ENCODE measurements at regions not wholly inside any gene's neighbourhood (a gene's known extent, or its start where the extent isn't known, plus 50 kb on each side); places are given as distances from the start of the nearest gene placed in this dataset.
A peak's percentile ranks its signal among the peaks of the same experiment; 100 is the strongest.
"Not testable (repeated sequence)": the region's sequence is repeated elsewhere in the genome, so short reads cannot be mapped to it uniquely, and the experiment has no call there.

- BruUV-seq (replicated peaks): no TSS peak
- H3K27me3 Mint-ChIP-seq (ENCODE audit: insufficient read depth, unreplicated experiment): no peaks in the 10 kb centered on the region
- ChIA-PET CTCF (no interaction called here), POLR2A (no interaction called here)
- no peak for DNase-seq
- no peak overlapping the region for H3K27ac Mint-ChIP-seq (ENCODE audit: unreplicated experiment)
- no peaks in the 10 kb centered on the region for H3K36me3 Mint-ChIP-seq (ENCODE audit: insufficient read depth, unreplicated experiment)
- TF ChIP-seq CTCF (IDR thresholded peaks at IDR 0.05; ENCODE audit: insufficient read depth in 1 of 2, low read depth in 1 of 2, low read length in 1 of 2, severe bottlenecking in 1 of 2, unreplicated experiment in 1 of 2): no peak
- Histone ChIP-seq H3K36me3 (ENCODE audit: control insufficient read depth, insufficient read depth, low read length) (no peaks in the 10 kb centered on the region), H3K27me3 (replicated peaks; ENCODE audit: control insufficient read depth, insufficient read depth, low read length) (no peaks in the 10 kb centered on the region), H3K4me1 (no peaks in the 10 kb centered on the region), H3K9me3 (no peaks in the 10 kb centered on the region), H3K4me3 (ENCODE audit: low read depth, low read length) (no peak overlapping the region)
- no peak overlapping the region for H3K4me3 Mint-ChIP-seq (ENCODE audit: unreplicated experiment)
- intact Hi-C loops (cut with micrococcal nuclease; ENCODE audit: unreplicated experiment): no loop called here
- H3K9me3 Mint-ChIP-seq (ENCODE audit: unreplicated experiment): peaks cover 9% of the 10 kb centered on the region
- H3K4me1 Mint-ChIP-seq (ENCODE audit: low read depth, unreplicated experiment): no peaks in the 10 kb centered on the region
Observed at GRCh38 chrX:1700757-1701156, 85.9 kb downstream of the ASMT start.

GRCh38 chrX:1701396-1701901 is 86.6 kb downstream of the ASMT start:
- H3K27ac Mint-ChIP-seq (ENCODE audit: unreplicated experiment); H3K4me3 ChIP-seq (ENCODE audit: low read depth, low read length); CTCF ChIA-PET; intact Hi-C loops (cut with micrococcal nuclease; ENCODE audit: unreplicated experiment); BruUV-seq (replicated peaks); H3K27me3 ChIP-seq (replicated peaks; ENCODE audit: control insufficient read depth, insufficient read depth, low read length); H3K9me3 Mint-ChIP-seq (ENCODE audit: unreplicated experiment); DNase-seq; H3K9me3 ChIP-seq; H3K4me1 Mint-ChIP-seq (ENCODE audit: low read depth, unreplicated experiment); POLR2A ChIA-PET; H3K36me3 Mint-ChIP-seq (ENCODE audit: insufficient read depth, unreplicated experiment); H3K4me1 ChIP-seq; H3K4me3 Mint-ChIP-seq (ENCODE audit: unreplicated experiment); H3K36me3 ChIP-seq (ENCODE audit: control insufficient read depth, insufficient read depth, low read length); H3K27me3 Mint-ChIP-seq (ENCODE audit: insufficient read depth, unreplicated experiment): not testable (repeated sequence)

GRCh38 chrX:1702142-1702541 is 87.3 kb downstream of the ASMT start:
- H3K4me3 ChIP-seq (ENCODE audit: low read depth, low read length); H3K4me3 Mint-ChIP-seq (ENCODE audit: unreplicated experiment); H3K4me1 Mint-ChIP-seq (ENCODE audit: low read depth, unreplicated experiment); H3K27me3 ChIP-seq (replicated peaks; ENCODE audit: control insufficient read depth, insufficient read depth, low read length); H3K9me3 ChIP-seq; BruUV-seq (replicated peaks); POLR2A ChIA-PET; H3K27me3 Mint-ChIP-seq (ENCODE audit: insufficient read depth, unreplicated experiment); H3K4me1 ChIP-seq; intact Hi-C loops (cut with micrococcal nuclease; ENCODE audit: unreplicated experiment); CTCF ChIA-PET; H3K36me3 Mint-ChIP-seq (ENCODE audit: insufficient read depth, unreplicated experiment); H3K9me3 Mint-ChIP-seq (ENCODE audit: unreplicated experiment); H3K27ac Mint-ChIP-seq (ENCODE audit: unreplicated experiment); DNase-seq; H3K36me3 ChIP-seq (ENCODE audit: control insufficient read depth, insufficient read depth, low read length): not testable (repeated sequence)

- peak in 1 of 2 experiments; percentile 38 for DNase-seq
- POLR2A ChIA-PET; H3K4me1 ChIP-seq; H3K27me3 ChIP-seq (replicated peaks; ENCODE audit: control insufficient read depth, insufficient read depth, low read length); H3K4me1 Mint-ChIP-seq (ENCODE audit: low read depth, unreplicated experiment); H3K27ac Mint-ChIP-seq (ENCODE audit: unreplicated experiment); H3K4me3 Mint-ChIP-seq (ENCODE audit: unreplicated experiment); H3K9me3 ChIP-seq; H3K9me3 Mint-ChIP-seq (ENCODE audit: unreplicated experiment); H3K27me3 Mint-ChIP-seq (ENCODE audit: insufficient read depth, unreplicated experiment); BruUV-seq (replicated peaks); CTCF ChIA-PET; intact Hi-C loops (cut with micrococcal nuclease; ENCODE audit: unreplicated experiment); H3K36me3 Mint-ChIP-seq (ENCODE audit: insufficient read depth, unreplicated experiment); H3K4me3 ChIP-seq (ENCODE audit: low read depth, low read length); H3K36me3 ChIP-seq (ENCODE audit: control insufficient read depth, insufficient read depth, low read length): not testable (repeated sequence)
Observed at GRCh38 chrX:1702557-1702956, 87.7 kb downstream of the ASMT start.

GRCh38 chrX:1709277-1709676 is 94.4 kb downstream of the ASMT start:
- H3K36me3 ChIP-seq (ENCODE audit: control insufficient read depth, insufficient read depth, low read length); POLR2A ChIA-PET; H3K27me3 Mint-ChIP-seq (ENCODE audit: insufficient read depth, unreplicated experiment); intact Hi-C loops (cut with micrococcal nuclease; ENCODE audit: unreplicated experiment); DNase-seq; CTCF ChIA-PET; H3K4me3 ChIP-seq (ENCODE audit: low read depth, low read length); H3K4me1 Mint-ChIP-seq (ENCODE audit: low read depth, unreplicated experiment); H3K4me1 ChIP-seq; BruUV-seq (replicated peaks); H3K36me3 Mint-ChIP-seq (ENCODE audit: insufficient read depth, unreplicated experiment); H3K27ac Mint-ChIP-seq (ENCODE audit: unreplicated experiment); H3K27me3 ChIP-seq (replicated peaks; ENCODE audit: control insufficient read depth, insufficient read depth, low read length); H3K9me3 ChIP-seq: not testable (repeated sequence)
- Mint-ChIP-seq H3K9me3 (ENCODE audit: unreplicated experiment) (peaks cover 16% of the 10 kb centered on the region), H3K4me3 (ENCODE audit: unreplicated experiment) (peak overlapping the region; percentile 60)

All from Caco-2 (cell line).